ENCODE measurements at regions not wholly inside any gene's neighbourhood (a gene's known extent, or its start where the extent isn't known, plus 50 kb on each side); places are given as distances from the start of the nearest gene placed in this dataset.

GRCh38 chr4:186351668-186352194 lies 85.7 kb downstream of the F11 start:
- DNase-seq: peak; percentile 76 to 82

GRCh38 chr4:186348433-186348832 lies 82.4 kb downstream of the F11 start:
- DNase-seq: no peak

GRCh38 chr4:186347743-186348142 lies 81.8 kb downstream of the F11 start:
- no peak for DNase-seq

- no peak for DNase-seq
Observed at GRCh38 chr4:186345184-186345583, 79.2 kb downstream of the F11 start.

GRCh38 chr4:186342582-186342981 lies 76.6 kb downstream of the F11 start:
- no peak for DNase-seq

GRCh38 chr4:186341655-186342054 lies 75.7 kb downstream of the F11 start:
- DNase-seq: no peak
